ENCODE measurements at regions not wholly inside any gene's neighbourhood (a gene's known extent, or its start where the extent isn't known, plus 50 kb on each side); places are given as distances from the start of the nearest gene placed in this dataset.
"Not testable (repeated sequence)": the region's sequence is repeated elsewhere in the genome, so short reads cannot be mapped to it uniquely, and the experiment has no call there.

DNA sequence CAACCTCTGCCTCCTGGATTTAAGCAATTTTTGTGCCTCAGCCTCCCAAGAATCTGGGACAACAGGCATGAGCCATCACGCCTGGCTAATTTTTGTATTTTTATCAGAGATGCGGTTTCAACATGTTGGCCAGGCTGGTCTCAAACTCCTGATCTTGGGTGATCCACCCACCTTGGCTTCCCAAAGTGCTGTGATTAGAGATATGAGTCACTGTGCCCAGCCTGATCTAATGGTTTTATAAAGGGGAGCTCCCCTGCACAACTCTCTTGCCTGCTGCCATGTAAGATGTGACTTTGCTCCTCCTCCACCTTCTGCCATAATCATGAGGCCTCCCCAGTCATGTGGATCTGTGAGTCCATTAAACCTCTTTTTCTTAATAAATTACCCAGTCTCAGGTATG lies 107.5 kb upstream of the ALDH3B2 start:
- H3K4me1 Mint-ChIP-seq; H3K27me3 Mint-ChIP-seq; H3K27ac Mint-ChIP-seq; H3K9me3 Mint-ChIP-seq; ATAC-seq; H3K4me3 Mint-ChIP-seq; H3K36me3 Mint-ChIP-seq (ENCODE audit: low read depth); DNase-seq: not testable (repeated sequence)

- ATAC-seq; H3K27me3 Mint-ChIP-seq; H3K9me3 Mint-ChIP-seq; H3K4me1 Mint-ChIP-seq; H3K27ac Mint-ChIP-seq; H3K4me3 Mint-ChIP-seq; H3K36me3 Mint-ChIP-seq (ENCODE audit: low read depth); DNase-seq: not testable (repeated sequence)
Observed at GRCh38 chr11:67781506-67781905, 107.1 kb upstream of the ALDH3B2 start.

DNA sequence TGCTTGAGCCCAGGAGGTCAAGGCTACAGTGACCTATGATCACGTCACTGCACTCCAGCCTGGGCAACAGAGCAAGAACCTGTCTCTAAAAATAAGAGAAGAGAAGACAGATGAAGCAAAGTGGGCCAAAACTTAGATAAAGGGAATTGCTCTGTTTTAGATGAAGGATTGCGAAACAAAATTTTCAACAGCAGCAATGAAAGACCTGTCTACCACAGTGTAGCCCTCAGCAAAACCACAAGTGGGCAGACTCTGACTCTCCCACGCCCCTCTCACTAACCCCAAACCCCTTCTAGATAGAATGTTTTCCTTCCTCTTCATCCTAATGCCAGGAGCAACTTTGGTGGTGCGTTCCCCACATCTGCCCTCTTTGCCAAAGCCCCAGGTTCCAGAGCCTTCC lies 105.6 kb upstream of the ALDH3B2 start:
- no peak for DNase-seq
- H3K27me3 Mint-ChIP-seq: peaks cover 9% of the 10 kb centered on the region

DNA sequence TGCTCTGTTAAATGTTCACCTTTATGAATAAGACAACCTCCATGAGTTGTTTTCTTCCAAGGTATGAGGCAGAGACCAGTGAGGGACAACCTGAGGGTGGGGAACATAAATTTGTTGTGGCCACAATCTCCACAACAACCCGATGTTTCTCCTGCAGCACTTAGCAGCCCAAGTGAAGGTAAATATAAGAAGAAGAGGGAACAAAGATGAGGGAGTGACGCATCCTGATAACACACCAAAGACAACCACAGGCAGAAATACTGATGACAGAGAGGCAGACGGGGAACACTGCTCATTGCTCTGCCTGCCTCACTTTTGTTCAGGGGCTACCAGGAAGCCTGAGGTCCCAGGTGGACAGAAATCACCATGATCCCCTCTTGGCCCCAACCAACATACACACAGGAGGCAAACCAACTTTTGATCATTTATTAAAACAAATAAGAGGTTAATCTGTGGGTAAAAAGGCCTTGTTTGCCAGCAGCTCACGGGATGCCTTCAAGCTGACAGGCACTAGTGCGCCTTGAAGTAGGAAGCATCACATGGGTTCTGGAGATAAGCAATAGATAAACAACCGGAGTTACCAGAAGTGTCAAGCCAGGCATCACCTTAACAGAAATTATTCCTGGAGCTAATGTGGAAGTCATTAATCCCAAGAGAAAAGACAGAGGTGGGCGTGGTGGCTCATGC lies 104.9 kb upstream of the ALDH3B2 start:
- H3K27me3 Mint-ChIP-seq: peaks cover 10% of the 10 kb centered on the region
- H3K4me3 Mint-ChIP-seq, H3K27ac Mint-ChIP-seq: not testable (repeated sequence)

More for the DNA sequence above, 105.6 kb upstream of the ALDH3B2 start:
- H3K36me3 Mint-ChIP-seq (ENCODE audit: low read depth): no peaks in the 10 kb centered on the region
- H3K4me3 Mint-ChIP-seq: no peak overlapping the region
- H3K9me3 Mint-ChIP-seq: no peaks in the 10 kb centered on the region
- ATAC-seq: no peak
- H3K27ac Mint-ChIP-seq: no peak overlapping the region
- H3K4me1 Mint-ChIP-seq: no peaks in the 10 kb centered on the region

GRCh38 chr11:67776852-67777520 lies 102.6 kb upstream of the ALDH3B2 start:
- no peaks in the 10 kb centered on the region for H3K4me1 Mint-ChIP-seq
- ATAC-seq: no peak
- peaks cover 10% of the 10 kb centered on the region for H3K27me3 Mint-ChIP-seq
- H3K27ac Mint-ChIP-seq: no peak overlapping the region
- no peaks in the 10 kb centered on the region for H3K9me3 Mint-ChIP-seq
- no peak overlapping the region for H3K4me3 Mint-ChIP-seq
- H3K36me3 Mint-ChIP-seq (ENCODE audit: low read depth): no peaks in the 10 kb centered on the region
- no peak for DNase-seq

More for the DNA sequence above, 104.9 kb upstream of the ALDH3B2 start:
- not testable (repeated sequence) for ATAC-seq; H3K9me3 Mint-ChIP-seq; DNase-seq; H3K4me1 Mint-ChIP-seq; H3K36me3 Mint-ChIP-seq (ENCODE audit: low read depth)

DNA sequence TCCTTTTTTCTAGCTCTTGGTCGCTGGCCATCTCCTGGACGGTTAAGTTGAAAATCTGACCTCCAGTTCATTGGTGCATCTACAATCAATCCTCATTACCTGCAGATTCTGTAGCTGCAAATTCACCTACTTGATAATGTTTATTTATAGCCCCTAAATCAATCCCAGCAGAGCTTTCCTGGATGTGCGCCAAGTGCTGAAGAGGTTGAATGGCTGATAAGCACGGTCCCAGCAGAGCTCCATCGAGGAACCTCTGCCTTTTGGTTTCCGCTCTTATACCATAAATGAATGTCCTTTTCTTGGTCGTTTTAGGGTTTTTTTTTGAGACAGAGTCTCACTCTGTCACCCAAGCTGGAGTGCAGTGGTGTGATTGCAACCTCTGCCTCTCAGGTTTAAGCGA lies 99.8 kb upstream of the ALDH3B2 start:
- H3K9me3 Mint-ChIP-seq: not testable (repeated sequence)

GRCh38 chr11:67768001-67768730 lies 93.7 kb upstream of the ALDH3B2 start:
- H3K4me3 Mint-ChIP-seq; H3K9me3 Mint-ChIP-seq; H3K27me3 Mint-ChIP-seq; H3K27ac Mint-ChIP-seq; H3K4me1 Mint-ChIP-seq; H3K36me3 Mint-ChIP-seq (ENCODE audit: low read depth); DNase-seq; ATAC-seq: not testable (repeated sequence)

More for the DNA sequence above, 99.8 kb upstream of the ALDH3B2 start:
- ATAC-seq; H3K36me3 Mint-ChIP-seq (ENCODE audit: low read depth); H3K4me3 Mint-ChIP-seq; H3K27ac Mint-ChIP-seq; DNase-seq; H3K27me3 Mint-ChIP-seq; H3K4me1 Mint-ChIP-seq: not testable (repeated sequence)

GRCh38 chr11:67761211-67761610 lies 86.8 kb upstream of the ALDH3B2 start:
- H3K36me3 Mint-ChIP-seq (ENCODE audit: low read depth); H3K27ac Mint-ChIP-seq; H3K4me1 Mint-ChIP-seq; H3K9me3 Mint-ChIP-seq; H3K4me3 Mint-ChIP-seq; DNase-seq; ATAC-seq: not testable (repeated sequence)
- peaks cover 13% of the 10 kb centered on the region for H3K27me3 Mint-ChIP-seq

DNA sequence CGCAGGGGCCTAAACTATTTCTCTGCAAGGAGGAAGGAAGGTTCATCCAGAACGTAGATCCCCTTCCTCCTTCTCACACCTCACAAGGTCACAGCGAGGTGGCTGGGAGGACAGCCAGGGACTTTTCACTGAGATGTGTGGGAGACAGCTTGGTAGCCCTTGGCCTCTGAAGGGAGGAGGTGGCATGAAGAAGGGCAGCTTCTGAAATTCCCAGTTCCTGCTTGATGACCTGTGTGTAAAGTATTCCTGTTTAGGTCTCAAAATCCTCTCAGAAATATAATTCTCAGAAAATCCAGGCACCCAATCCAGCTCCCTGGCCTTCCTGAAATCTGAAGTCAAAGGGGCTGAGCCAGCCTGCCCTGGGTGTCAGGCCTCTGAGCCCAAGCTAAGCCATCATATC lies 84.9 kb upstream of the ALDH3B2 start:
- not testable (repeated sequence) for ATAC-seq, H3K27me3 Mint-ChIP-seq, H3K9me3 Mint-ChIP-seq

DNA sequence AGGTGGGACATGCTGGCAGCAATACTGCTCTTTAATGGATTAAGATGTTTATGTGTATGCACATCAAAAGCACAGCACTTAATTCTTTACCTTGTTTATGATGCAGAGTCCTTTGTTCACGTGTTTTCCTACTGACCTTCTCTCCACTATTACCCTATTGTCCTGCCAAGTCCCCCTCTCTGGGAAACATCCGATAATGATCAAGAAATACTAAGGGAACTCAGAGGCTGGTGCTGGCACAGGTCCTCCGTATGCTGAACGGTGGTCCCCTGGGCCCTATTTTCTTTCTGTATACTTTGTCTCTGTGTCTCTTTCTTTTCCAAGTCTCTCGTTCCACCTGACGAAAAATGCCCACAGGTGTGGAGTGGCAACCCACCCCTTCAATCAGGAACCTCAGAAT lies 84.0 kb upstream of the ALDH3B2 start:
- not testable (repeated sequence) for H3K4me1 Mint-ChIP-seq; H3K36me3 Mint-ChIP-seq (ENCODE audit: low read depth); H3K27ac Mint-ChIP-seq; H3K9me3 Mint-ChIP-seq; H3K27me3 Mint-ChIP-seq; DNase-seq; H3K4me3 Mint-ChIP-seq; ATAC-seq

More for the DNA sequence above, 84.9 kb upstream of the ALDH3B2 start:
- H3K27ac Mint-ChIP-seq; H3K36me3 Mint-ChIP-seq (ENCODE audit: low read depth); H3K4me1 Mint-ChIP-seq; H3K4me3 Mint-ChIP-seq; DNase-seq: not testable (repeated sequence)

- H3K4me3 Mint-ChIP-seq; H3K27ac Mint-ChIP-seq; H3K9me3 Mint-ChIP-seq; H3K27me3 Mint-ChIP-seq; H3K36me3 Mint-ChIP-seq (ENCODE audit: low read depth); ATAC-seq; H3K4me1 Mint-ChIP-seq; DNase-seq: not testable (repeated sequence)
Observed at GRCh38 chr11:67758009-67758408, 83.6 kb upstream of the ALDH3B2 start.

DNA sequence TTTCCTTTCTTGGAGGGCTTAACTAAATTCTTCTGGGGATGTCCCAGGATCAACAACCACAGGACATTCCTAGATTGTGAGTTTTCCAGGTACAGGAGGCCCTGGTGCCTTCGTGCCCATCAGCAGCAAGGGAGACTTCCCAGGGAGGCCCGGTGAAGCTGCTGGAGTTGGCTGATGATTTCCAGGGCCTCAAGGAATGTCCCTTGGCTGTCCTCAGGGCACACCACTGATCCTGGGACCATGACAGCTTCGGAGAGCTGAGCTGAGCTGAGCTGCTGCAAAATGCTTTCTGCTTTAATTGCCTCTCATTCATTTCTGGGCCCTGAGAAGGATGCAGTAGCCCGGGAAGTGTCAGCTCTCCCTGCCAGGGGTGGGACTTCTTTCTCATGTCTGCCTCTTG lies 79.4 kb upstream of the ALDH3B2 start:
- not testable (repeated sequence) for ATAC-seq; H3K4me1 Mint-ChIP-seq; H3K9me3 Mint-ChIP-seq; H3K27me3 Mint-ChIP-seq; H3K36me3 Mint-ChIP-seq (ENCODE audit: low read depth); H3K4me3 Mint-ChIP-seq; H3K27ac Mint-ChIP-seq; DNase-seq

GRCh38 chr11:67745181-67745726 lies 70.8 kb upstream of the ALDH3B2 start:
- Mint-ChIP-seq H3K4me1 (no peaks in the 10 kb centered on the region), H3K27ac (no peak overlapping the region), H3K4me3 (no peak overlapping the region), H3K27me3 (no peaks in the 10 kb centered on the region), H3K9me3 (no peaks in the 10 kb centered on the region), H3K36me3 (ENCODE audit: low read depth) (no peaks in the 10 kb centered on the region)
- DNase-seq (no peak), ATAC-seq (no peak)

DNA sequence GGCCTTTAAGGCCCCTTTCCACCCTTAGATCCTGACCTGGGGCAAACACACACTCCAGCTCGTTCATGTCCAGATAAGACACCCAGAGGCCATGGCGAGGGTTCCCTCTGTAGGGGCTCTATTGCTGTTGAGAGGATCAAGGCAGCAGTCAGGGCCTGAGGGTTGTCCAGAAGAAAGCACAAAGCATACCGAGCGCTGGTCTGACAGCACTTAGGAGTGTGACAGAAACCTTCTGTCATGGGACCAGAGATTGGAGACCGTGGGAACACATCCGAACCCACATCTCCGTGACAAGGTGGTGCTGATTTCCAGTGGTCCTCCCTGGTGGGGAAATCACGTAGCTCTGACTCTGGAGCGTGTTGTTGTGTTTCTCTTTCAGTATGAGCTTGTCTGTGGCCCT lies 69.8 kb upstream of the ALDH3B2 start:
- not testable (repeated sequence) for H3K27me3 Mint-ChIP-seq; H3K36me3 Mint-ChIP-seq (ENCODE audit: low read depth); H3K9me3 Mint-ChIP-seq; H3K27ac Mint-ChIP-seq; ATAC-seq; DNase-seq; H3K4me1 Mint-ChIP-seq; H3K4me3 Mint-ChIP-seq

GRCh38 chr11:67738231-67738630 lies 63.8 kb upstream of the ALDH3B2 start:
- H3K36me3 Mint-ChIP-seq (ENCODE audit: low read depth); DNase-seq; H3K9me3 Mint-ChIP-seq; H3K27ac Mint-ChIP-seq; H3K4me3 Mint-ChIP-seq; ATAC-seq; H3K4me1 Mint-ChIP-seq: not testable (repeated sequence)
- peaks cover 11% of the 10 kb centered on the region for H3K27me3 Mint-ChIP-seq
